HG03280 (cell line): ENCODE measurements at regions not wholly inside any gene's neighbourhood (a gene's known extent, or its start where the extent isn't known, plus 50 kb on each side); places are given as distances from the start of the nearest gene placed in this dataset.

Experiments
- ATAC-seq: cut with Tn5 transposase; IDR thresholded peaks from one replicate; pipeline ENCODE4 v1.9.1; 2021; ENCODE audit warnings: mild to moderate bottlenecking, moderate library complexity; ENCODE audit not compliant: unreplicated experiment

DNA sequence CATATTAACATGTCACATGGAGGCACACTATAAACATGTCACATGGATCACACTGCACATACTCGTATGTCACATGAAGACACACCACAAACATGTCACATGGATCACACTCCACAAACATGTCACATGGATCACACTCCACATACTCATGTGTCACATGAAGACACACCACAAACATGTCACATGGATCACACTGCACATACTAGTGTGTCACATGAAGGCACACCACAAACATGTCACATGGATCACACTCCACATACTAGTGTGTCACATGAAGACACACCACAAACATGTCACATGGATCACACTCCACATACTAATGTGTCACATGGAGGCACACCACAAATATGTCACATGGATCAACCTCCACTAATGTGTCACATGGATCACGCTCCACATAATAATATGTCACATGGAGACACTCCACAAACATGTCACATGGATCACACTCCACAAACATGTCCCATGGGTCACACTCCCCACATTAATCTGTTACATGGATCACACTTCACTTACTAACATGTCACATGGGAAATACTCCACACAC lies 195.6 kb upstream of the PFKP start:
- ATAC-seq: no peak

DNA sequence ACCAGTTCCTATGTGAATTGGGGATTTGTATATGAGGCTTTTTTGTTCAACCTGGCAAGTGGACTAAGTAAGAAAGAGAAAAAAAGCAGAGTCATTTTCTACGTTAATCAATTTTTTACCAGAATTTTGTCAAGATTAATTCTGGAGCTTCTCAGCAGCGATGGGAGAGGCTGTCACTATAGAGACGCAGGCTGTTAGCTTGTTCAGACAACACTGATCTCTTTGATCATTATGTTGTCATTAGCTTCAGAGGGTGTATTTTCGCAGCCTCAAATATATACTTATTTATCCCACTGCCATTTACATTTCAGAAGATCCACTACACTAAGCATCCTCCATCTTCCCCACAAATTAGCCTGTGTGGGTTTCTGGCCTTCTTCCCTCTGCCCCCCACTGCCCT lies 196.7 kb upstream of the PFKP start:
- ATAC-seq: no peak

DNA sequence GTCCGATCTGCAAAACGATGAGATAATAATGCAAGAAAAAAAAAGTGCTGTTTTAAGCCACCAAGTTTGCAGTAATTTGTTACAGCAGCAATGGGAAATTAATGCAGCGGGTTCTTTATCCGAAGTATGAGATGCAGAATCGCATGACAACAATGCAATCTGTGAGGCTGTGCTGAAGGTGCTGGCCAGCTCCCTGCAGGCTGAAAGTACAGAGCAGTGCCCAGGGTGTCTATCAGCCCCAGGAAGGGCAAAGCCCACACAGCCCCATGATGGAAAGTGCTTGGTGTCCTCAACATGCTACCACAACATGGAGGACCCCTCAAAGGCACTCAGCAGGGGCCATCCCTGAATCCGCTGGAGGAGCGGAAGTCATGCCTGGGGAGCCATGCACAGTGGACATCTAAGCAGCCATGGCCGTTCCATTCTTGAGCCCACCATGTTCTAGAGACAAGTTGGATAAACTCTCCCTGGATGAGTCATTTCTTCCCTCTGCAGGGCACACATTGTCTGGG lies 199.5 kb upstream of the PFKP start:
- no peak for ATAC-seq

GRCh38 chr10:2866569-2866968 lies 200.8 kb upstream of the PFKP start:
- ATAC-seq: no peak

DNA sequence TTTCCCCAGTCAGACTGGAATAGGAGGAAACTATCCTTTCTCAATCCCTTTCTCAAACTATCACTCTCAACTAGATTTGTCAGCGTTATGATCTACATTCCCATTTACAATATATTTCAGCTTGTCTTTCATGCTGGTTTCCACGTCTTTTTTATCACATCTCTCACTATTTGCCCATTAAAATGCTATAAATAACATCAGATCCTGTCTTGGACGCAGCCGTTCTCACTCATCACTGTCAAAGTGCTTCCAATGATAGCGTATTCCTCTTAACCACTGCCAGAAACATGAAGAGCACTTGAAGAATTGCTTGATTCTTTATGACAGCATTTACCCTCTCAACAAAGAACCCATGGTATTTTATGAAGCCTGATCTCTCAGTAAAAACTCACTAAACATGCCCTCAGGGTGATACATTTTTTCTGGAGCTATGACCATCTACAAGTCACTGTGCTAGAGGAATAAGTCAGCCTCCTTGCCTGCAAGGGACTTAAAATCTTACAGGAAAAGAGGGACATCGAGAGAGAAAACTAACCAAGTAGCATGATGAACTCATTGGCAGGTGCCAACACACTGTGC lies 205.6 kb upstream of the PFKP start:
- ATAC-seq: no peak

DNA sequence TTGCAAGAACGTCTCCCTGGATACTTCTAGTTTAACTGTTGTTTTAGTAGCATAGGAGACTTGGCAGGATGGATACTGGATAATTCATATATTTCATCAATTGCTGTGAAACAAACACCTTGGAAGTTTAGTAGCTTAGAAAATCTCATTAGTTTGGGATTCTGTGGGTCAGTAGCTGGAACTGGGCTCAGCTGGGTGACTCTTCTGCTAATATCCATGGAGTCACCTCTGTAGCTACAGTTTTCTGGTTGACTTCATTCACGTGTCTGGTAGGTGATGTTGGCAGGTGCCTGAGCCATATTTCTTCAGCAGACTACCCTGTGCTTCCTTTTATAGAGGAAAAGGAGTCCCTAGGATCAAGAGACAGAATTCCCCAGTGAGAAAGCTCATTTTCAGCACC lies 208.9 kb upstream of the PFKP start:
- ATAC-seq: no peak

- no peak for ATAC-seq
Measured at GRCh38 chr10:2856598-2856997, 210.8 kb upstream of the PFKP start.

GRCh38 chr10:2852574-2853323 lies 214.6 kb upstream of the PFKP start:
- no peak for ATAC-seq

- ATAC-seq: no peak
Measured at GRCh38 chr10:2851566-2851965, 215.8 kb upstream of the PFKP start.

DNA sequence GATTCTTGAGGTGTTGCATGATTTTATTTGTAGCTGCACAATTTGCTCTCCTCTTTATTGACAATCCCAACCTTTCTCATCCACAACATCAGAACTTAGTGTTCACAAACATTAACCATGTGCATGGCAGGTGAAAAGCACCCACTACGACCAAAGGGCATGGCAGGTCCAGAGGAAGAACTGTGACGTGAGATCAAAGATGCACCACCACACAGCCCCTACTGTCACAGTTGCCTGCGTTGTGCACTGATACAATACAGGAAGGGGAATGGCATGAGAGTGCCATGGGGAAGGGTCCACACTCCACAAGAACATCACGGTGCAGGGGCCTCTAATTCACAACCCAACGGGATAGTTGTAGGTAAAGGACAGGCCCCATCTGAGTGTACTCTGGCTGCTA lies 217.1 kb upstream of the PFKP start:
- no peak for ATAC-seq

DNA sequence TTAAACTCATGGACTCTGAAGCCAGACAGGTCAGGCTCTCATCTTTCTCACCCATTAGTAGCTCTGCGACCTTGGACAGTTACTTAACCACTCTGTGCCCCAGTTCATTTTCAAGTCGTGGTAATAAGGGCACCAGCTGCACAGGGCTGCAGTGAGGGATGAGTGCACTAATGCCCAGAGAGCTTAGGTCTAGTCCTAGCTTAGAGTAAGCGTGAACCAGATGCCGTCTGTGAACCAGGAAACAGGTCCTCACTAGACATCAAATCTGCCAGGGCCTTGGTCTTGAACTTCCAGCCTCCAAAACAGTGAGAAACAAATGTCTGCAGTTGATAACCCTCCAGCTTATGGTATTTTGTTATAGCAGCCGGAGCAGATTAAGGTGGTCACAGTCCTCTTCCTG lies 222.4 kb upstream of the PFKP start:
- no peak for ATAC-seq

GRCh38 chr10:2839081-2839725 lies 228.1 kb upstream of the PFKP start:
- ATAC-seq: no peak

GRCh38 chr10:2837674-2838073 lies 229.7 kb upstream of the PFKP start:
- no peak for ATAC-seq

- ATAC-seq: no peak
Measured at GRCh38 chr10:2836921-2837662, 230.3 kb upstream of the PFKP start.

- ATAC-seq: no peak
Measured at GRCh38 chr10:2834214-2834613, 233.1 kb upstream of the PFKP start.

- ATAC-seq: no peak
Measured at GRCh38 chr10:2831509-2831908, 235.8 kb upstream of the PFKP start.

DNA sequence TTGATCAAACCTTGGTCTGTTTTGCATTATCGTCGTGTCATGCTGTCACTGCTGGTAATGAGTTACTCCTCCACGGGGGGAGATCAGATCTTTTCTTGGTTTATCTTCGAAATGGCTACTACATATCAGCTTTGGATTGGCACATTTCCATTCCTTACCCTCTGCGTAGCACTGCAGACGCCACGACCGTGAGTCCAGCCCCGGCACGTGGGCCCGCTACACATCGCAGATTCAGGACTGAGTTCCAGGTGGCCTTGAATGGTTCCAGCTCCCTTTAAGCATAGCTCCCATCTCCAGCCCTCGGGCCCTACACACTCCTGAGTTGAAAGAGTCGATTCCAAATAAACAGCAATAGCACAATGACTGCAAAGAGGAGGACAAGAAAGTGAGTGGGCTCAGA lies 238.6 kb upstream of the PFKP start:
- no peak for ATAC-seq

- ATAC-seq: no peak
Measured at GRCh38 chr10:2826675-2827074, 240.7 kb upstream of the PFKP start.

- no peak for ATAC-seq
Measured at GRCh38 chr10:2825841-2826240, 241.5 kb upstream of the PFKP start.

DNA sequence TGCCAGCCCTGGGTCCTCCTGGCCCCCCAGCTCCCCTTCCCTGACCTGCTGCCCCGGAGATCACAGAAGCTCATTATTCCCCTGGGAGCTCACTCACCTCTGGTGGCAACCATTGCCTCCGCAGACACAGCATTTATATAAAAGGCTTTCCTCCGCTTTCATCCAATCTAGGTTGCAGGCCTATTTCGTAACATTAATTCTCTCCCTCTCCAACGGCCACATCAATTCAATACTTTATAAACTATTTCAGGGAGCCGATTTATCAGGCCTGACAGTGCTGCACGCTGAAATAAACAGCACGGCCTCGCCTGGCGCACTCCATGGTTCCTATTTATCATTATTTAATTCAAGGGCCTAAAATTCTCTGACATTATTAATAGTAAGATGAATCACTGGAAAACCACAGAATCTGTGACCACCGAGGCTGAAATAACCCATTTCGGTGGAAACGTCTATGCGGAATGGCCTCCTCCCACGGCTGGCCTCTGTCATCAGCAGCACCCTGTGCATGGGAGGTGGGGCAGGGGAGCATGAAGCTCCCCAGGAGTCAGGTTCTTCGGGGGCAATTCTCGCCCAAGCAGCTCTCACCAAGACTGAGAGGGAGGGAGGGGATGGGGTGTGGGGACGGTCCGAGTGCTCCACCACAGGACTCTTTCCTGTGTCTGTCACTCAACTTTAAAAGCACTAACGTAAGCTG lies 249.3 kb upstream of the PFKP start:
- ATAC-seq: no peak

- no peak for ATAC-seq
Measured at GRCh38 chr10:2813693-2814092, 253.7 kb upstream of the PFKP start.
